Peyer's patch (tissue), 4 donors: ENCODE measurements at regions not wholly inside any gene's neighbourhood (a gene's known extent, or its start where the extent isn't known, plus 50 kb on each side); places are given as distances from the start of the nearest gene placed in this dataset.

ENCODE experiments used
- POLR2A ChIP-seq, 2 donors: fragments of 450-650 bp; IDR thresholded peaks; one replicate each; pipeline ENCODE4 v1.5.1; 2017; ENCODE audit warnings: antibody characterized with exemption in 2 of 2, mild to moderate bottlenecking in 2 of 2, moderate library complexity in 2 of 2
- TF ChIP-seq, protein P1 (sequence below), 6 experiments: fragments of 450-650 bp in 4 of 6; fragments of 200-600 bp in 2 of 6; sonication (generic) in 1 of 6; IDR thresholded peaks; one replicate each; pipeline ENCODE4 v1.5.1; 2017 to 2019; ENCODE audit warnings: antibody characterized with exemption in 6 of 6, mild to moderate bottlenecking in 3 of 6, moderate library complexity in 1 of 6

DNA sequence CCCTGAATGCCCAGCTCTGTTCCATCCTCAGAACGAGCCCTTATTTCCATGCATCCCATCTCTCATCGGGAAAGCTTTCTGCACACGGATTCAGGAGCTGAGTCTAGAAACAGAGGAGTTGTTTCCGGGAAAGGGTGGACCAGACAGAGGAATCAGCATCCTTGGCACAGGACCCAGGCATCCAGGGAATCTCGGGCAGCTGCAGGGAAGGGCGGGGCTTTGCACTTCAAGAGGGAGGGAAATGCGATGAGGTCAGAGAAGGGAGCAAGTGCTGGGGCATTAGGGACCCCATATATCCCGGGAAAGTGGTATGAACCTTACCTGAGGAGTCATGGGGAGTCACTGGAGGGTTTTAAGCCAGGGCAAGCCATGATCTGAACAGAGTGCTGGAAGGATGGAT lies 68.5 kb downstream of the NPTX2 start:
- TF ChIP-seq, protein P1, sequence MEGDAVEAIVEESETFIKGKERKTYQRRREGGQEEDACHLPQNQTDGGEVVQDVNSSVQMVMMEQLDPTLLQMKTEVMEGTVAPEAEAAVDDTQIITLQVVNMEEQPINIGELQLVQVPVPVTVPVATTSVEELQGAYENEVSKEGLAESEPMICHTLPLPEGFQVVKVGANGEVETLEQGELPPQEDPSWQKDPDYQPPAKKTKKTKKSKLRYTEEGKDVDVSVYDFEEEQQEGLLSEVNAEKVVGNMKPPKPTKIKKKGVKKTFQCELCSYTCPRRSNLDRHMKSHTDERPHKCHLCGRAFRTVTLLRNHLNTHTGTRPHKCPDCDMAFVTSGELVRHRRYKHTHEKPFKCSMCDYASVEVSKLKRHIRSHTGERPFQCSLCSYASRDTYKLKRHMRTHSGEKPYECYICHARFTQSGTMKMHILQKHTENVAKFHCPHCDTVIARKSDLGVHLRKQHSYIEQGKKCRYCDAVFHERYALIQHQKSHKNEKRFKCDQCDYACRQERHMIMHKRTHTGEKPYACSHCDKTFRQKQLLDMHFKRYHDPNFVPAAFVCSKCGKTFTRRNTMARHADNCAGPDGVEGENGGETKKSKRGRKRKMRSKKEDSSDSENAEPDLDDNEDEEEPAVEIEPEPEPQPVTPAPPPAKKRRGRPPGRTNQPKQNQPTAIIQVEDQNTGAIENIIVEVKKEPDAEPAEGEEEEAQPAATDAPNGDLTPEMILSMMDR (IDR thresholded peaks at IDR 0.05), result no peak
- no peak for TF ChIP-seq POLR2A (IDR thresholded peaks at IDR 0.05)
